Right atrium auricular region (tissue), 2 donors: ENCODE measurements at regions not wholly inside any gene's neighbourhood (a gene's known extent, or its start where the extent isn't known, plus 50 kb on each side); places are given as distances from the start of the nearest gene placed in this dataset.

Experiments used
- DNase-seq: peaks from one replicate; pipeline ENCODE4 v3.0.0-alpha.2; 2019; ENCODE audit warnings: low spot score
- H3K27ac ChIP-seq, 2 donors: fragments of 200-600 bp; sonication (generic); 1 replicate in 1 of 2; 2 replicates in 1 of 2; pipeline ENCODE4 v1.5.1; 2016 to 2019
- H3K27me3 ChIP-seq, 2 donors: fragments of 200-600 bp; sonication (generic); one replicate each; pipeline versions ENCODE4 v1.5.1 to v1.6.0; 2017 to 2019
- H3K36me3 ChIP-seq: fragments of 200-600 bp; sonication (generic); one replicate; pipeline ENCODE4 v1.5.1; 2016
- H3K4me1 ChIP-seq, 2 donors: fragments of 200-600 bp; sonication (generic); one replicate each; pipeline versions ENCODE4 v1.5.1 to v1.6.0; 2017 to 2019
- H3K4me3 ChIP-seq, 2 donors: fragments of 200-600 bp; sonication (generic); 1 replicate in 1 of 2; 2 replicates in 1 of 2; pipeline ENCODE4 v1.5.1; 2017 to 2019; ENCODE audit warnings: mild to moderate bottlenecking in 1 of 2, moderate library complexity in 1 of 2
- H3K9me3 ChIP-seq, 2 donors: fragments of 200-600 bp; sonication (generic); one replicate each; pipeline ENCODE4 v1.5.1; 2019
- TF ChIP-seq, protein P1 (sequence below), 2 donors: fragments of 200-600 bp; sonication (generic); IDR thresholded peaks; one replicate each; pipeline ENCODE4 v1.5.1; 2019; ENCODE audit warnings: antibody characterized with exemption in 2 of 2

DNA sequence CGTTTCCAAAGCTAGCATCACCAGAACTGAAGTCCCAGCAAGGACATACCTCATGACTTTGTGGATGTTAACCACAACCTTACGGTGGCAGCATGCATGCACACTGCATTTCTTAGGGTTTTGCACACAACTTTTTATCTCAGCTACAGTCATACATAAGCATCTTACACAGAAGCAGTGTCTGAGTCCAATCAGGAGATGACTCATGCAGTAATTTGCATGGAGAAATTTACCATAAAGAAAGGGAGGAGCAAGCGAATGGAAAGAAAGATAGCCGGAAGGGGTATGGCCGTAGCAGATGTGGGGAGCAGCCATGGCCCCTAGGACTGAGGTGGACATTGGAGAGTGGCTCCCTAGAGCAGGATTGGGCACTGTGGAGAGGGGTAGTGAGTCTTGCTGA, 522.5 kb downstream of the GALR1 start:
- Histone ChIP-seq H3K27ac (no peak overlapping the region), H3K4me3 (no peak overlapping the region), H3K4me1 (no peaks in the 10 kb centered on the region), H3K9me3 (no peaks in the 10 kb centered on the region), H3K27me3 (no peaks in the 10 kb centered on the region), H3K36me3 (no peaks in the 10 kb centered on the region)
- no peak for DNase-seq
- TF ChIP-seq, protein P1, sequence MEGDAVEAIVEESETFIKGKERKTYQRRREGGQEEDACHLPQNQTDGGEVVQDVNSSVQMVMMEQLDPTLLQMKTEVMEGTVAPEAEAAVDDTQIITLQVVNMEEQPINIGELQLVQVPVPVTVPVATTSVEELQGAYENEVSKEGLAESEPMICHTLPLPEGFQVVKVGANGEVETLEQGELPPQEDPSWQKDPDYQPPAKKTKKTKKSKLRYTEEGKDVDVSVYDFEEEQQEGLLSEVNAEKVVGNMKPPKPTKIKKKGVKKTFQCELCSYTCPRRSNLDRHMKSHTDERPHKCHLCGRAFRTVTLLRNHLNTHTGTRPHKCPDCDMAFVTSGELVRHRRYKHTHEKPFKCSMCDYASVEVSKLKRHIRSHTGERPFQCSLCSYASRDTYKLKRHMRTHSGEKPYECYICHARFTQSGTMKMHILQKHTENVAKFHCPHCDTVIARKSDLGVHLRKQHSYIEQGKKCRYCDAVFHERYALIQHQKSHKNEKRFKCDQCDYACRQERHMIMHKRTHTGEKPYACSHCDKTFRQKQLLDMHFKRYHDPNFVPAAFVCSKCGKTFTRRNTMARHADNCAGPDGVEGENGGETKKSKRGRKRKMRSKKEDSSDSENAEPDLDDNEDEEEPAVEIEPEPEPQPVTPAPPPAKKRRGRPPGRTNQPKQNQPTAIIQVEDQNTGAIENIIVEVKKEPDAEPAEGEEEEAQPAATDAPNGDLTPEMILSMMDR (IDR thresholded peaks at IDR 0.05), result no peak

DNA sequence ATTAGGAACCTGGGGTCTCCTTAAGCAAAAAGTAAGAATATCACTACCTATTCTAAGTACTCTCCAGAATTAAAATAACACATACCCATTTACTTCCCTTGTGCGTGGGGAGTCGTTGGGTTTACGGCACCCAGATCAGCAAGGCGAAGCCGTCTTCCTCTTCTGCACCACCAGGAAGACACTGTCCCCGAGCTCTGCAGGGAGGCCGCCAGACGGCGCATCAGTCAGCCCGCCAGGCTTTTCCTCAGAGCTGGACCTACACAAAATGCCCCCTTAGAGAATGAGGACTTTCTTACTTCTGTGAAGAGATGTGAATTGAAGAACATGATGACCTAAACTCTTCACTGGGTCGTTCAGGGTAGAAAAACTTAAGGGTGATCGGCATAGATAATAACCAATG, 526.5 kb downstream of the GALR1 start:
- Histone ChIP-seq H3K27ac (no peak overlapping the region), H3K27me3 (no peaks in the 10 kb centered on the region), H3K4me3 (no peak overlapping the region), H3K4me1 (no peaks in the 10 kb centered on the region), H3K9me3 (no peaks in the 10 kb centered on the region), H3K36me3 (no peaks in the 10 kb centered on the region)
- DNase-seq, result no peak
- TF ChIP-seq, protein P1 (IDR thresholded peaks at IDR 0.05), result no peak

DNA sequence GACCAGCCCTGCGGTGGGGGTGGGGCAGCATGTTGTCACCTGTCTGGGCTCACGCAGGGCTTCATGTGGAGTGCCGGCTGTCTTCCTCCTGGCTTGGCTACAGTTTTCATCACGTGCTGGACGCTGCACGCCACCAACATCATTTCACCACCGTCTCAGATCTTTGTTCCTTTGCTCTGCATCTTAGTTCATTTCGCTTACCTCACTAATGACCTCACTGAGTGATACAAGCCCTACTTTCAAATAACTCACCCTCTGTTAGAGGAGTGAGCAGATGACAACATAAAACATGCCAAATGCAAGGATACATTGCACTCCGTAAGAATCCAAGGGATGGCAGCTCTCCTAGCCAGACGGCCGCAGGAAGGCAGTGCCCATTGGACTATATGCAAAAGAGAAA, 527.5 kb downstream of the GALR1 start:
- Histone ChIP-seq H3K27me3 (no peaks in the 10 kb centered on the region), H3K4me3 (no peak overlapping the region), H3K9me3 (no peaks in the 10 kb centered on the region), H3K4me1 (no peaks in the 10 kb centered on the region), H3K27ac (no peak overlapping the region), H3K36me3 (no peaks in the 10 kb centered on the region)
- no peak for DNase-seq
- TF ChIP-seq, protein P1 (IDR thresholded peaks at IDR 0.05), result no peak

DNA sequence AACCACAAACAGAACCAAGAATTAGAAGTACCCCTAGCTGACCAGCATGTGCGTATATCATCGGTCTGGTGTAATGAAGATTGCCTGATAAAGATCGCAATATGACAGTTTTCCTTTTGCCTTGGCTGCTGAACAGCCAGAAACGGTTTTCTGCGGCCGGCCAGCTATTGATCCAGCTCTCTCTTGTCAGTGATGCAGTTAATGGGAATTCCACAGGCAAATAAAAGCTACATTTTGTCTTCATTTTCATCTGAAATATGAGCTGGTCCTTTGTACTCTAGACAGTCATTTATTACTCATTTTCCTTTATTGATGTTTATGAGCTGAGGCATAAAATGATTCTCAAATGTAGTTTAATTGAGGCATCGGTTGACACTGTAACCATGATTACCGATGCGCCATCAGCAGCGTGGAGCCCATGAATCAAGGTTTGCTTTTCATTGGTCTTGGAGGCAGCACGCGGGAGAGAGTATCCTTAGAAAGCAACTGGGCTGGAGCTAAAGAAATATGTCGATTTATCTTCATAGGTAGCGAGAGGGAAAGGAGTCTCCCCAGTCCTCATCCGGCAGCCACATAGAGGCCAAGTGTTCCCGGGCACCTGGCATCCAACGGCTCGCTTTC, 535.2 kb downstream of the GALR1 start:
- TF ChIP-seq, protein P1 (IDR thresholded peaks at IDR 0.05), result no peak
- H3K36me3 ChIP-seq, result no peaks in the 10 kb centered on the region
- no peak for DNase-seq
- no peaks in the 10 kb centered on the region for H3K4me1 ChIP-seq
- no peaks in the 10 kb centered on the region for H3K9me3 ChIP-seq
- H3K27ac ChIP-seq, result no peak overlapping the region
- H3K27me3 ChIP-seq, result no peaks in the 10 kb centered on the region
- no peak overlapping the region for H3K4me3 ChIP-seq

DNA sequence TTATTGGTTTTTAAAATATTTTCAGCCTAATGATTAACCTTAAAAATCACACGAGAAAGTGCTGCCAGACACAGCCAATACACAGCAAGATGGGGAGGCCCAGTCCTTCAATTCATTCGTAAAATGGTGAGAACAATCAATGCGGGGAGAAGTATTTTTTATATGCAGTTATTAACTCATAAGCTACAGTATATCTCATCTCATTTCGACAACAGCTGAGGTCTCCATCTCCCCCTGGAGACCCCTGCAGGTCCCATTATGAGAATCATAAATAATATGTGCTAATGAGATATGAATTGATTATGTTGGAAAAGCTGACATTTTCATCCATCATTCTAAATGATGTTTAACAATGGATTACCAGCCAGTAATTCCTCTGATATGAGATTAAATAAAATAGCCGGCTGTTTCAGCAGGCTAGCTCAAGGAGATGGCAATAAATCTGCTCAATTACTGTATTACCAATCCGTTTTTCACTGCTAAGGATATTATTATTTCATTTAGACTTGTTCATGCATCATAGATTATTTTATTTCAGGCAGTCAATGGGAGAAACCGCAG, 535.8 kb downstream of the GALR1 start:
- DNase-seq, result no peak
- Histone ChIP-seq H3K27ac (no peak overlapping the region), H3K36me3 (no peaks in the 10 kb centered on the region), H3K27me3 (no peaks in the 10 kb centered on the region), H3K4me1 (no peaks in the 10 kb centered on the region), H3K9me3 (no peaks in the 10 kb centered on the region), H3K4me3 (no peak overlapping the region)
- TF ChIP-seq, protein P1 (IDR thresholded peaks at IDR 0.05), result no peak

DNA sequence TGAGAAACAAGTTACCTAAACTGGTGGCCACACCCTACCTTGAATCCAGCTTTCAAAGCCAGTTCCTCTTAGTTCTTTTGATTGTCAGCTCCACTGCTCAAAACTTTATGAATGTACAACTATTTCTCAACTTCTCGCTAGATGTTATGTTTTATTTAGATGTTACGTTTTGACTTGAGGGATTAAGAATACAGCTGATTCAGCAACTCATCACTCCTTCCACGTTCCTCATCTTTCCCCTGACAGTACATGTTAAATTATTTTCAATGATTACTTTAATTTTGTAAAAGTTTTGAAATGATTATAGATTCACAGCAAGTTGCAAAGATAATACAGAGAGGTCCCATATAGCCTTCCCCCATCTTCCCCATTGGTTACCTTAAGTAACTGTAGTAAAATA, 553.4 kb downstream of the GALR1 start:
- TF ChIP-seq, protein P1 (IDR thresholded peaks at IDR 0.05), result no peak
- Histone ChIP-seq H3K36me3 (no peaks in the 10 kb centered on the region), H3K4me3 (no peak overlapping the region), H3K9me3 (peaks cover 0 to 19% of the 10 kb centered on the region in 2 donors), H3K4me1 (no peaks in the 10 kb centered on the region), H3K27ac (no peak overlapping the region), H3K27me3 (no peaks in the 10 kb centered on the region)
- DNase-seq, result no peak
